Coronary artery (tissue), 2 donors: ENCODE measurements at regions not wholly inside any gene's neighbourhood (a gene's known extent, or its start where the extent isn't known, plus 50 kb on each side); places are given as distances from the start of the nearest gene placed in this dataset.

Source experiments
- DNase-seq: peaks from one replicate; pipeline ENCODE4 v3.0.0-alpha.2; 2017; ENCODE audit warnings: low spot score
- H3K27ac ChIP-seq, 2 donors: fragments of 200-600 bp; sonication (generic); one replicate each; pipeline ENCODE4 v1.5.1; 2016 to 2019
- H3K4me3 ChIP-seq: fragments of 200-600 bp; sonication (generic); 2 replicates; pipeline ENCODE4 v1.5.1; 2016; ENCODE audit warnings: mild to moderate bottlenecking, moderate library complexity
- CTCF ChIP-seq: fragments of 200-600 bp; sonication (generic); IDR thresholded peaks from one replicate; pipeline ENCODE4 v1.5.1; 2019; ENCODE audit warnings: antibody characterized with exemption

GRCh38 chr2:213221957-213222356 lies 62.3 kb upstream of the SPAG16 start:
- Histone ChIP-seq H3K4me3 (no peak overlapping the region), H3K27ac (no peak overlapping the region)
- no peak for DNase-seq
- TF ChIP-seq CTCF: no peak

GRCh38 chr2:213224366-213224765 lies 59.9 kb upstream of the SPAG16 start:
- no peak for DNase-seq
- no peak overlapping the region for H3K4me3 ChIP-seq
- H3K27ac ChIP-seq: no peak overlapping the region
- TF ChIP-seq CTCF: no peak

GRCh38 chr2:213225866-213226265 lies 58.4 kb upstream of the SPAG16 start:
- DNase-seq: no peak
- no peak overlapping the region for H3K27ac ChIP-seq
- TF ChIP-seq CTCF: no peak
- no peak overlapping the region for H3K4me3 ChIP-seq

GRCh38 chr2:213227458-213227857 lies 56.8 kb upstream of the SPAG16 start:
- TF ChIP-seq CTCF: no peak
- no peak overlapping the region for H3K4me3 ChIP-seq
- DNase-seq: no peak
- H3K27ac ChIP-seq: no peak overlapping the region

GRCh38 chr2:213228638-213229037 lies 55.6 kb upstream of the SPAG16 start:
- no peak for DNase-seq
- H3K4me3 ChIP-seq: no peak overlapping the region
- no peak for TF ChIP-seq CTCF
- no peak overlapping the region for H3K27ac ChIP-seq

GRCh38 chr2:213229814-213230213 lies 54.5 kb upstream of the SPAG16 start:
- no peak overlapping the region for H3K27ac ChIP-seq

GRCh38 chr2:213231966-213232365 lies 52.3 kb upstream of the SPAG16 start:
- DNase-seq: no peak
- no peak overlapping the region for H3K27ac ChIP-seq
- no peak for TF ChIP-seq CTCF
- no peak overlapping the region for H3K4me3 ChIP-seq

More at GRCh38 chr2:213229814-213230213, 54.5 kb upstream of the SPAG16 start:
- no peak for DNase-seq
- TF ChIP-seq CTCF: no peak
- H3K4me3 ChIP-seq: no peak overlapping the region
